ENCODE measurements at regions not wholly inside any gene's neighbourhood (a gene's known extent, or its start where the extent isn't known, plus 50 kb on each side); places are given as distances from the start of the nearest gene placed in this dataset.

DNA sequence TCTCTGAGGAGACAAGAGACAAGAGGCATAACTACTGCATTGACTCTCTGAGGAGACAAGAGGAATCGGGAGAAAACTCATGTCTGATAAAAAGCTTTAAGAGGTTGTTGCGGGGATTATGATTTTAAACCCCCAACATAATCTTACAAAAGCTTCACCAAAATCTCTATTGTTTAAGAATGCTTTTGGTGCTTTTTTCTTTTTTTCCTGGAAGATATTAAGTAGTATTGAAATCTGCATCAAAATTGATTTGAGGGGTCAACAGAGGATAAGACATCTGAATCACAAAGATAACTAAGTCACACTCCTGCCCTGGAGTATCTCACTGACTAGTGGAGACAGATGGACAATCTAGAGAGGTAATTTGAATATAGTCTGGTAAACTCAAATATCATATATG is 115.6 kb upstream of the MROH9 start:
- CTCF ChIA-PET (ENCODE audit: low intra/inter-chr PET ratio), result no interaction called here
- H3K4me1 ChIP-seq (replicated peaks in 1 of 2; ENCODE audit: control insufficient read depth in 2 of 2, insufficient read depth in 2 of 2, low read length in 2 of 2), result no peaks in the 10 kb centered on the region
- H3K9ac ChIP-seq (ENCODE audit: insufficient read depth in 1 of 2, low read depth in 2 of 2, low read length in 2 of 2), result no peak overlapping the region
- no peaks in the 10 kb centered on the region for H3K27me3 ChIP-seq (ENCODE audit: control insufficient read depth in 2 of 2, insufficient read depth in 2 of 2, low read length in 2 of 2)
- H2AFZ ChIP-seq (ENCODE audit: low read depth, low read length), result no peak overlapping the region
- intact Hi-C loops (cut with micrococcal nuclease), result no loop called here
- POLR2A ChIA-PET, result no interaction called here
- no peaks in the 10 kb centered on the region for H3K9me1 ChIP-seq (ENCODE audit: control insufficient read depth, insufficient read depth, low read length)
- H3K79me2 ChIP-seq (ENCODE audit: control insufficient read depth, insufficient read depth, low read length), result no peaks in the 10 kb centered on the region
- no peak overlapping the region for H3K4me3 ChIP-seq
- in situ Hi-C loops (cut with MboI), result no loop called here
- H4K20me1 ChIP-seq (replicated peaks; ENCODE audit: control insufficient read depth, insufficient read depth, low read length), result no peaks in the 10 kb centered on the region
- H3K36me3 ChIP-seq (ENCODE audit: control insufficient read depth, insufficient read depth, low read length), result no peaks in the 10 kb centered on the region
- no peaks in the 10 kb centered on the region; the same call in 1 of the 2 replicates for H3K9me3 ChIP-seq (replicated peaks; ENCODE audit: control insufficient read depth, insufficient read depth, low read depth, low read length)
- TF ChIP-seq ZNF780A (CRISPR knock-in tag; IDR thresholded peaks at IDR 0.05) (no peak), RAD51 (IDR thresholded peaks at IDR 0.05; ENCODE audit: borderline replicate concordance, low read depth) (no peak)
- TF ChIP-seq, protein P1, sequence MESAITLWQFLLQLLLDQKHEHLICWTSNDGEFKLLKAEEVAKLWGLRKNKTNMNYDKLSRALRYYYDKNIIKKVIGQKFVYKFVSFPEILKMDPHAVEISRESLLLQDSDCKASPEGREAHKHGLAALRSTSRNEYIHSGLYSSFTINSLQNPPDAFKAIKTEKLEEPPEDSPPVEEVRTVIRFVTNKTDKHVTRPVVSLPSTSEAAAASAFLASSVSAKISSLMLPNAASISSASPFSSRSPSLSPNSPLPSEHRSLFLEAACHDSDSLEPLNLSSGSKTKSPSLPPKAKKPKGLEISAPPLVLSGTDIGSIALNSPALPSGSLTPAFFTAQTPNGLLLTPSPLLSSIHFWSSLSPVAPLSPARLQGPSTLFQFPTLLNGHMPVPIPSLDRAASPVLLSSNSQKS (CRISPR knock-in tag; IDR thresholded peaks at IDR 0.05), result no peak
- TF ChIP-seq, protein P2, sequence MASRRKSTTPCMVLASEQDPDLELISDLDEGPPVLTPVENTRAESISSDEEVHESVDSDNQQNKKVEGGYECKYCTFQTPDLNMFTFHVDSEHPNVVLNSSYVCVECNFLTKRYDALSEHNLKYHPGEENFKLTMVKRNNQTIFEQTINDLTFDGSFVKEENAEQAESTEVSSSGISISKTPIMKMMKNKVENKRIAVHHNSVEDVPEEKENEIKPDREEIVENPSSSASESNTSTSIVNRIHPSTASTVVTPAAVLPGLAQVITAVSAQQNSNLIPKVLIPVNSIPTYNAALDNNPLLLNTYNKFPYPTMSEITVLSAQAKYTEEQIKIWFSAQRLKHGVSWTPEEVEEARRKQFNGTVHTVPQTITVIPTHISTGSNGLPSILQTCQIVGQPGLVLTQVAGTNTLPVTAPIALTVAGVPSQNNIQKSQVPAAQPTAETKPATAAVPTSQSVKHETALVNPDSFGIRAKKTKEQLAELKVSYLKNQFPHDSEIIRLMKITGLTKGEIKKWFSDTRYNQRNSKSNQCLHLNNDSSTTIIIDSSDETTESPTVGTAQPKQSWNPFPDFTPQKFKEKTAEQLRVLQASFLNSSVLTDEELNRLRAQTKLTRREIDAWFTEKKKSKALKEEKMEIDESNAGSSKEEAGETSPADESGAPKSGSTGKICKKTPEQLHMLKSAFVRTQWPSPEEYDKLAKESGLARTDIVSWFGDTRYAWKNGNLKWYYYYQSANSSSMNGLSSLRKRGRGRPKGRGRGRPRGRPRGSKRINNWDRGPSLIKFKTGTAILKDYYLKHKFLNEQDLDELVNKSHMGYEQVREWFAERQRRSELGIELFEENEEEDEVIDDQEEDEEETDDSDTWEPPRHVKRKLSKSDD (conservative IDR thresholded peaks at IDR 0.05; ENCODE audit: low read length), result no peak
- H3K4me2 ChIP-seq (ENCODE audit: insufficient read depth, low read length), result no peak overlapping the region
- FAIRE-seq, result no peak
- no TSS peak for BruUV-seq (replicated peaks)
- DNase-seq (ENCODE audit: extremely low read depth in 1 of 4, low spot score in 3 of 4), result no peak
- H3K27ac ChIP-seq (ENCODE audit: extremely low read depth, low read depth, low read length), result no peak overlapping the region
- 0% methylated on average over 2 of the region's 2 CpGs for WGBS (ENCODE audit: insufficient coverage, low coverage, missing lambda C conversion rate)
- no peak for ATAC-seq
